Glomerular endothelial cell (primary cell): ENCODE measurements at regions not wholly inside any gene's neighbourhood (a gene's known extent, or its start where the extent isn't known, plus 50 kb on each side); places are given as distances from the start of the nearest gene placed in this dataset.
"Not testable (repeated sequence)": the region's sequence is repeated elsewhere in the genome, so short reads cannot be mapped to it uniquely, and the experiment has no call there.

Experiments
- DNase-seq: peaks from one replicate; pipeline ENCODE4 v3.0.0-alpha.2; 2011; ENCODE audit warnings: low read depth, low spot score; ENCODE audit errors: extremely low read depth

DNA sequence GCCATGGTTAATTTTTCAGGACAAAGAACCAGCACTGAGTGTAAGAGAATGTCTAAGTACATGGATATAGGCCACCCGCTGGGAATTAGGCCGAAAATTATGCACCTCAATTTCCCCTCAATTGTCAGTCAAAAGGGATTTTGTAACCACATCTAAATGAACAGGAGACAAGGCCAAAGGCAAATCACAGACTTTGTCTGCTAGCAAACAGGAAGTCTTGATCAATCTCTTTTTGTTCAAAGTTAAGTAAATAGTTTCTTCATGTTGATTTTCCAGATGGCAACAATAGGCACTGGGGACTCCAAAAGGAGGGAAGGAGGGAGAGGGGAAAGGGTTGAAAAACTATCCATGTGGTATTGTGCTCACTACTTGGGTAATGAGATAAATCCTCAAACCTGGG is 276.0 kb downstream of the COG6 start:
- DNase-seq = no peak

DNA sequence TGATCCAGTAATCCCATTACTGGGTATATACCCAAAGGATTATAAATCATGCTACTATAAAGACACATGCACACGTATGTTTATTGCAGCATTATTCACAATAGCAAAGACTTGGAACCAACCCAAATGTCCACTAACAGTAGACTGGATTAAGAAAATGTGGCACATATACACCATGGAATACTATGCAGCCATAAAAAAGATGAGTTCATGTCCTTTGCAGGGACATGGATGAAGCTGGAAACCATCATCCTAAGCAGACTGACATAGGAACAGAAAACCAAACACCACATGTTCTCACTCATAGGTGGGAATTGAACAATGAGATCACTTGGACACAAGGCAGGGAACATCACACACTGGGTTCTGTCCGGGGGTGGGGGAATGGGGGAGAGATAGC is 277.1 kb downstream of the COG6 start:
- not testable (repeated sequence) for DNase-seq

DNA sequence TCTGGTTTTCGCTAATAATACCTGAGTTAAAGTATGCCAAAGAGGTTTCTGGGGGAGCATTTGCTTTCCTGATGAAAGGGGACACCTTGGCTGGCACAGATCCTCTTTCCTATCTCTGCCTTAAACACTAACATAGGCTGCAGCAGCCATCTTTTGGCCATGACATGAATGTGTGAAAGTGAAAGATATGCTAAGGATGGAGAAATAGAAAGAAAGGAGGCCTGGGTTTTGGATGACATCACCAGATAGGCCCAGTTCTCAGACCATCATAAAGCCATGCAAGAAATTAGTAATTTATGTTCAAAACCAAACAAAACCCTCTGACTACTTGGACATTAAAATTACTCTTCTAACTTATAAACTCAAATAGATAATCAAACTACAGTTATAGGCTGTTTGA is 279.7 kb downstream of the COG6 start:
- DNase-seq = no peak

DNA sequence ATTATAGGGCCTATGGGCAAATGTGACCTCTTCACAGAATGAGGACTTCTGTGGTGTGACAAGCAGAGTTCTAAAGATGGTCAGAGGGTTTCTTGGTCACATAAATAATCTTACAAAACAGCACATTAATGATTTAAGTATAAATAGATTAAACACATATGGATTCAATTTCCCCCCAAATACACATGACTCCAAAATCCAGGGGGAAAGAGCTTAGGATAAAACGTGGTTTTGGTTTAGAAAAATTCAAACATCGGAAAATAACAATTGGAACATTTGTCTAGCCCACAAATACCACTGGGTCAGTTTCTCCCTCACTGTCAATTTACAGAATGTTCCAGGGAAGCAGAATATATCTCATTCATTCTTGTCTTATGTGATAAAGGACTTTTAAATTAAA is 283.1 kb downstream of the COG6 start:
- no peak for DNase-seq

DNA sequence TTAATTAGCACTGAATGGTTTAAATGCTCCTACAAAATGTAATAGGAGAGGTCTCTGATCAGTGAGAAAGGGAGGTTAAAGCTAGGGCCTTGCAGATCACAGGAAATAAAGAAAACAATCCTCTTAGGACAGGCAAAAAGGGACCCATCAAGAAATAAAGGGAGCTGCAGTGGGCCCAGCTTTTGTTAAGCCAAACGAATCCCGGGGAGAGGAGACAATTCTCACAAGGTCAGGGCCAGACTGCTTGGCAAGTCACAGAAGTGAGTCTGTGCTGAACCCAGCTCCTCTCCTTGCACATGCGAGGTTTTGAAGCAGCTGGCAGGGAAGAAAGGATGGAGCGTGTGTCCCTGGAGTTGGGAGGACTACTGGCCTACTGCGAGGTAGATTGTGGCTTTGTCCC is 285.8 kb downstream of the COG6 start:
- DNase-seq = no peak

DNA sequence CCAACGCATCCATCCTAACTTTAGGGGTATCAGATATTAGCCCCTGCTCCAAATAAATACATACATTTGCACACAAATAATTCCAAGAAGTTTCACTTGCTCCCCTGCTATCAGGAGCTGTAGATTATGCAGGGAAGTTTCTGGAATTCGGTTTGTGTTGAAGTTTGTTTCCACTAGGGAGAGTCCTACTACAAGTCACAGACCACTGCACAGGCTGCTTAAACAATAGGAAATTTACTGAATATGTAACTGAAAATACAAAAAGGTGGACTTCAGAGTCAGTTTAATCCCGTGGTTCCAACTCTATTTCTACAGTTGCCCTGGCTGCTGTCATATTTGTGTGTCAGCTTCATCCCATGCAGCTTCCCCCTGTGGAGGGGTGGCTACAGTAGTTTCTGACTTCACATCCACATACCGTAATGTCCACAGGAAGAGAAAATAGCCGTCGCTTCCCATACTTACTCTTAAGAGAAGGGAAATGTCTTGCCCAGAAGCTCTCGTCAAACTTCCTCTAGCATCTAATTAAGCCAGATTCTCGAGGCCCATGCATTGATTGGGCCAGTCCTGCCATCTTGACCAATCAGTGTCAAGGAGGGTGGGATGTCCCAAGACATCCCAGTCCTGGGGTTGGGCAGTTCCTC is 286.6 kb downstream of the COG6 start:
- DNase-seq = no peak

DNA sequence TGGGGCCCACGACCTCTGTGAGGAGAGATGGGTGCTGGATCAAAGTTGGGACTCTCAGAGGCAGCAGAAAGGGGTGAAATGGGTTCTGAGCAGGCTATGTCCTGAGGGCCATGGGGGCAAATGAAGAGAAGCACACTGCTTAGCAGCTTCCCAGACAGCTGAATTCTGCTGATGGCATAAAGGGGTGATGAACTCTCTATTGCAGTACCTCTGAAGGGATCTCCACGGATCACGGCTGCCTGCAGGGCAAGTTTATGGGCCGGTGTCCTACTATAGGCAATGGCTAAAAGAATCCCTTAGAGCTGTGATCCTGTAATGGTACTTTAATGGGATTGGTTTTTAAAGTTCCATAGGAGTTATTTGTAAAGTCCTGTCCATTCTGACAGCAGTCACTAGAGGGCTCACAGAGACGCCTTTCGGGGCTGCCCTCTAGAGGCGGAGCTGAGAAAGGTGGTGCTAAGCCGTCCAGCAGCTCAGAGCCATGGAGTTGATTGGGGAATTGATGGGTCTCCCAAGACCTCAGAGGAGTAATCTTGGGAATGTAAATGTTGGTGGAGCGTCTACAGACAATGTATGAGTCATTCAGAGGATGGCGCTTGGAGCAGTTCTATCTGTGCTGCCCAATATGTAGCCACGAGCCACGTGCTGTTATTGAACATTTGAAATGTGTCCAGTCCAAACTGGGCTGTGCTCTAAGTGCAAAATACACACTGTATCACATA is 287.3 kb downstream of the COG6 start:
- no peak for DNase-seq

DNA sequence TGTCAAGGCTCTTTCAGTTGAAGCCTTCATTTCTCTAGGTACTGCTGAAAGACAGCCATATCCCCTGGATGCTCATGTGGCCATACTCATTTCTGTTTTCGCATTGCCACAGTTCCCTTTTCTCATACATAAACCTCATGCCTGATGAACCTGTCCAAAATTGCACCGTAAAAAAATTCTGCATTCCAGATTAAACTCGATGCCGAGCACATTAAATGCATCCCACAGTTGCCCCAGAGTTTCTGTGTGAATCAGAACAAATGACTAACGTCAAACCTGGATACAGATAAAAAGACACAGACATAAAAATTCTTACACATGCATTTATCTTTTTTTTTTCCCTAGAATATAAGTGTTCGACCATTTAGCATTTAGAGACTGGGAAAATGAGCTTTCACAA is 288.2 kb downstream of the COG6 start:
- no peak for DNase-seq

DNA sequence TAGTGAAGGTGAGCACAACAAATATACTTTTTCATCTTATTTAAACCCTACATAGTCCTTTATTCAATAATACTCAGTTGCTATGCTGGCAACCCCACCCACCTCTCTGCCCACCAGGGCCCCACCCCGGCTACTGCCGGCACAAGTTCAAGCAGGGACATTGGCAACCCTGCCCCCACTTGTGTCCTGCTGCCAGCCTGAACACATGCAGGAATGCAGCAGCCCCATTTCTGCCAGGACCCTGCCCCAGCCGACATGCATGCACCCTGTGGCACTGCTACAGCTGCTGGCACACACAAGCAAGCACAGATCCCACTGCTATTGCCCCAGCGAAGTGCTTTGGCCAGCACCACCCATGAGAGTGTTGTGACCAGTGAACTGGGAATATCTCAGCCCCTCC is 289.8 kb downstream of the COG6 start:
- DNase-seq = no peak

DNA sequence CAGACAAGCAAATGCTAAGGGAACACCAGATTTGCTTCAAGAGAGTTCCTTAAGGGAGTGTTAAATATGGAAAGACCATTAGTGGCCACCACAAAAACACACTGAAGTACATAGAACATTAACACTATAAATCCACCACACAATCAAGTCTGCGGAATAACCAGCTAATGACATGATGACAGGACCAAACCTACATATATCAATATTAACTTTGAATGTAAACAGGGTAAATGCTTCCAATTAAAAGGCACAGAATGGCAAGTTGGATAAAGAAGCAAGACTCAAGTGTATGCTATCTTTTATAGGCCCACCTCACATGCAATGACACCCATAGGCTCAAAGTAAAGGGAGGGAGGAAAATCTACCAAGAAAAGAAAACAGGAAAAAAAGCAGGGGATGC is 291.3 kb downstream of the COG6 start:
- no peak for DNase-seq

DNA sequence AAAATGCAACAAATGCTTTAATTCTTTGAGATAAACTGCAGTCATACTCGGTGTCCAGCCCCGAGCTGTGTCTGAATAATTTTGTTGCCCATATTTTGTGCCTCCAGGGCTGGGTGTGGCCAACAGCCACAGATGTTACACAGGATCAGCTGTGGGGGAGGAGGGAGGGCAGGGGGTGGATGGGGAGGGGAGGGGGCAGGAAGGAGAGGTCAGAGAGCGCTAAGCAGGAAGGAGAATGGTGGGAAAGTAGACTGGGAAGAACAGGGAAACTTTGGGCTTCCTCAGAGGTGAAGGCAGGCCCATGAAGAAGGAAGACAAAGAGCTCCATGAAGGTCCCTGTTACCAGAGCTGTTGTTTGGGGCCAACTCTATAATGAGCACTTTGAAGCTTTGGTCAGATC is 295.8 kb downstream of the COG6 start:
- DNase-seq = no peak

DNA sequence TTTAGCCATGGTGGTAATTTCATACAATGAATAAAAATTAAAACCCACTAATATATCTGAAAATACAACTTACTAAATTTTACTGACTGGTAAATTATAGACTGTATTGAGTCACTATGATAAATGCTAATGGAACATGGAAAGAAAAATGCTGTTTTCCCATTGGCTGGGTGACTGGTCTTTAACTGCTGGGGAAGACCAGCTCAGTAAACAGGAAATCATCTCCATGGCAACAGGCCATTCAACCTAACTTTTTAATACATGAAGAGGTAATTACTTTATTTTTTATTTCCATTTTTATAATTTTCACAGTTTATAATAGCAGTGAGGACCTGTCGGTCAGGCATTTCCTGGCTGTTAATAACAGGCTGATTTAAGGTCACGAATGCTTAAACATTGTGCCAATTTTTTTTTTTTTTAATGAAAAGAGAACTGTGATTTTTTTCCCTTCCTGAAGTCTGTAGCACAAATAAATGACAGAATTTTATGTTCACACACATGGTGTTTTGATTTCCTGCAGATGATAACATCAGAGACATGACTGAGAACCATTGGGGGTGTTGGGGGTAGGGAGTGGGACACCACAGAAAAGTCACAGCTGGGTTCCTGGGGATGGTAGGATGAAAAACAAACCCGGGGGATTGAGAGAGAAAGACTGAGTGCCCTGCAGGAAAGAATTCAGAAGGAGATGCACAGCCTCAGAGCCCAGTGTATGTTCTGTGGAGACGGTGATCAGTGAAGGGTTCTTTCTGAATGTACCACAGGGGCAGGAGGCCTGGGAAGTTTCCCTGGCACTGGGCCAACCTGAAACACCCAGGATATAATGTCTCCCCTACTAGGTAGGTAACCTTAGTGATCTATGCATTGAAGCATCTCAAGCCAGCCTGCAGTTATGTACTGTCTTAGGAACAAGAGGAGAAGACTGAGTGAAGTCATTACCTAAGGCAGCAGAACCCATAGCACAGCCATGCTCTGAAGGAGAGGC is 297.1 kb downstream of the COG6 start:
- DNase-seq = peak; percentile 100

DNA sequence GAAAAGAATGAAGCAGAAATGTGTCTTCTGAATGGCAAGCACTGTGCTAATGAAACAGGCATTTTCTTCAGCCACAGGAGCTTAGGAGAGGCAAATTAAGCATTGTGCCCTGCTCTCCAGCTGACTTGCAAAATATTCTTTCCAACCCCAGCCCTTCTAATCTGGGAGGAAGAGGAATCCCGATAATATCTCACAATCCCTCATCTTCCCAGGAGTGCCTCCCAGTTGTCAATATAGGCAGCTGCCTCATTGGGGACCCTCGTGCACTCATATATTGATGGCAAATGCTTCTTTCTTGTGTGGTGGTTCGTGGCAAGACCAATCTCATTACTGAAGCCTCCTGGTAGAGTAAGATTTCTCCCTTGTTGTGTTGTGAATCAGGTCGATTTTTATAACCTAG is 299.0 kb downstream of the COG6 start:
- no peak for DNase-seq

DNA sequence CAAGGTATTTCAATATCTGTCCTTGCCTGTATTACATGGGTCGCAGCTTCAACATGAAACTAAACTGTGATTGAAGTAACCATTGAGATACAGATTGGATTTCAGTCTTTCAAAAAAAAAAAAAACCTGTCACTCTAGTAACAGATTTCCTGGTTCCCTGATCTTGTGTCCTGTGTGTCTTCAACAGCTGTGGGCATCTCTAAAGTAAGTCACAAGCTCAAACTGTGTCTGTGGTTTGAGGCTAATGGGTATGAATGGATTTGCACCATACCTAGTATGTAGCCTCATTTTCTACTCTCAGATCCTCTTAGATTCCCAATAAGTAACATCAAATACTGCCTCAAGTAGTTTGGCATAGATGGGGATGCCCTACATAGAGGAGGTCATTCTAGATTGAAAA is 300.1 kb downstream of the COG6 start:
- no peak for DNase-seq

DNA sequence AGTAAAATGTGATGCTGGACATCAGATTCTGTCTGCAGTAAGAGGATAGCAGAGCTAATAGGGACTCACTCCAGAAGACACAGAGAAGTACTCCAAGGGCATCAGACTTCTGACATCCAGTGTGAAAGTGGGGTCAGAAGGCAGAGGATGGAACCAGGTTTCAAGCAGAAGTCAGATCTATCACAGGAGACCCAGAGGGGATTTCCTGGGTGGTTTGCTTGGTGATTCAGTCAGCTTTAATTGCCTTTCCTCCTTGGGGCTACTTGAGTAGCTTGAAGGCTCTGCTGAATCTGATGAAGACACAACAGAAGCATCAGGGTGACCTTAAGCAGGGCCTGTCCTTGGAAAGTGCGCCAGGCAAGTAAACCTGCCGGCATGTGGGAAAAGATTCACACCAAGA is 300.6 kb downstream of the COG6 start:
- DNase-seq = no peak

DNA sequence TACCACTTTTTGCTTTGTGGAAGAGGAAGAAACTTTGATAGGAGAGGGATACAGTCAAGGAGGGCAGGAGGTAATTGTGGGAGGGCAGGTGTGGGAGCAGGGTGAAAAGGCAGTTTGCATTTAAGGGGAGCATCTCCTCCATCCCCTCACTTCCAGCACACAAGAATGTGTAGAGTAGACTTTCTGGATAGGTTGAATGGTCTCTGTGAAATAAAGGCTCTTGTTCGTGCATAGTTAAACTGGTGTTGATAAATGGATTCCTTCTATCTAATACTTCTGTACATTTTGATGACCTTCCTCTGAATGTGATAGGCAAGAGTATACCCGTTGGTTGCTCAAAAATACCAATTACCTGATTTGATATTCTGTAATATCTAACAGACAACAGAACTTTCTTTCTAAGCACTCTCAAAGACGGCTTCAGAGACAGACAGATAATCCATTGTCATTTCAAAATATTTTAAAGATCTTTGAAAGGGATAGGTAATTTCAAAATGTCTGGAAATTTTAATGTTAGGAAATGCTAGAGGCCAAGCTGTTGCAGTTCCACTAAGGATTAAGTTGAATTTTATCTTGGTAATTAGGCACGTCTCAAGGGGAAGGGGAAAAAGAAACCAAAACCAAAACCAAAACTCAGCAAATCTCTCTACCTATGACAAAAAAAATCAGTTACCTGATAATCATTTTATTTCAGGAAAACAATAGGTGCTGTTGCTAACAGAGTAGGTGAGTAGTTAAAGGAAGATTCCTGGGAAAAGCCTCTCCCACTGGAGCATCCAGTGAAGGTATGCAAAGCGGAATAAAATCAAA is 302.6 kb downstream of the COG6 start:
- DNase-seq = no peak

DNA sequence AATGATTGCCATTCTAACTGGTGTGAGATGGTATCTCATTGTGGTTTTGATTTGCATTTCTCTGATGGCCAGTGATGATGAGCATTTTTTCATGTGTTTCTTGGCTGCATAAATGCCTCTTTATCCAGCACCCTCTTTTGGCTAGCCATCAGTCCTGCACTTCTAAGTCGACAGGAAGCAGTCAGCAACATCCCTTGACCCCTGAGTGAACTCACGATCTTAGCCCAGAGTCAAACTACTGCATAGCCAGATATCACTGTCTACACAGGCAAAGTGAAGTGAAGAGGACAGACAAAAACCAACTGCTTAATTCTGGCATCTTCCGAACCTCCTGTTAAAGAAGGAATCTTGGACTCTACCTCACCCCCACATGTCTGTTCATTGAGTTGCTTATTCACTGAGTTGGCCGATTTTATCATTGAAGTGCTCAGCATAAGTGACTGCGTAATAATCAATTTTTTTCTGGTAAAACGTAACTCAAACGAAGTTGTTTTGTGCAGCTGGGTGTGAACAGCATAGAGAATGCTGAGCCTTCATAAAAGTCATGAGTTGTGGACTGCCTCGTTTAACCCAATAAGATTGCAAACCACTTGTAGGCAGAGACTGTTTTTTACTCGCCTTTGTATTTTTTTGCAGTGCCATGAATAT is 304.2 kb downstream of the COG6 start:
- DNase-seq = no peak

DNA sequence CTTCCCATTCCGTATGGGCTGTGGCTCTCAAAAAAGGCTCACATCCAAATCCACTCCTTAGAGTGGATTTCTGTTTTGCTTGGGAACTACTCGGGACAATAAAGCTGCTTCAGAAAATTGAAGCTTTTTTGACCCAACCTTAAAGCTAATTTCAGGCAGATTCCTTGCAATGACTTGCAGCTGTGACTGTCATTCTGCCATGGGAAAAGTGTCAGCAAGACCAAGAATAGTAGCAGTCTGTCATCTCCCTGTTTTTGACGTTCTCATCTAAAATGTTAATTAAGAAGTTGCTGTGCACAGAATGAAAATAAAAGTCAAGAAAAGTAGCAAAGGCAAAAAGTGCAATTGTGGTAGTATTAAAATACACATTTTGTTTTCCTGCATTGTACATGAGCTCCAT is 304.7 kb downstream of the COG6 start:
- DNase-seq = no peak

DNA sequence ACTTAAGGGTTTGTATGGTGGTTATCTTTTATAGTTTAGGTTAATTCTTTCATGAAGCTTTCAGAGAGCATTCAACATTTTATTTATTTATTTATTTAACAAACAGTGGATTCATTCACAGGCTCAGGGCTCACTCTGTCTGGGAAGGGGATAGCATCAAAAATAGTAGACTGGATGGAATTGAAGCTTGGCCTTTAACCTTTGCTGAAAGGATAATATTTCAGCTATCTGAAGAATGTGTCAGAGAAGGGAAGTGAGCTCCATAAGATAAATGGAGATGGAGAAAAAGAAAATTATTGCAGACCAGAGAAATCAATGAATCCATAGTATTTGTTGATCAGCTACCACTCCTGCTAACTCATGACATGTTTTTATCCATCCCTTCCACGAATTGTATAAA is 305.6 kb downstream of the COG6 start:
- DNase-seq = no peak

DNA sequence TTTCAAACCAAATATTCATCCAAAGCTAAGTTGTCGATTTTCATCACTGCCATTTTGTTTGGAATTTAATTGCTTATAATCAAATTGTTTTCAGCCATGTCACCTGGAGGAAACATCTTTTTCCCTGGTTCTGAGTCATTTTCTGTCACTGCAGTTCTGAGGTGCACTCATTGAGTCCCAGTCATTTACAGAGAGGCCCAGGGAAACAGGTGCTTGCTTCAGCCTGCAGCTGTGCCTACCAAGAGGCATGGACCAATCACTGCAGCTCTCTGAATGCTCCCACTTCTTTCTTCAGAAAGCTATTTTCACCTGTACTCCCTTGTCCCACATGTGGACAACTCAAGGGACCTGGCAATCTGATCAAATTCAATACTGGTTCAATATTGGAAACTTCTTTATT is 308.1 kb downstream of the COG6 start:
- no peak for DNase-seq
